ENCODE measurements at regions not wholly inside any gene's neighbourhood (a gene's known extent, or its start where the extent isn't known, plus 50 kb on each side); places are given as distances from the start of the nearest gene placed in this dataset.
A peak's percentile ranks its signal among the peaks of the same experiment; 100 is the strongest.

GRCh38 chr5:62791059-62791458 is 212.4 kb downstream of the LRRC70 start:
- Histone ChIP-seq H3K4me2 (ENCODE audit: insufficient read depth, low read length) (no peak overlapping the region), H3K4me3 (no peak overlapping the region), H3K4me1 (replicated peaks in 1 of 2; ENCODE audit: control insufficient read depth in 2 of 2, insufficient read depth in 2 of 2, low read length in 2 of 2) (no peaks in the 10 kb centered on the region), H3K27me3 (ENCODE audit: control insufficient read depth in 2 of 2, insufficient read depth in 2 of 2, low read length in 2 of 2) (no peaks in the 10 kb centered on the region), H4K20me1 (replicated peaks; ENCODE audit: control insufficient read depth, insufficient read depth, low read length) (no peaks in the 10 kb centered on the region; the same call in 1 of the 2 replicates), H3K9me1 (ENCODE audit: control insufficient read depth, insufficient read depth, low read length) (no peaks in the 10 kb centered on the region), H3K9me3 (replicated peaks; ENCODE audit: control insufficient read depth, insufficient read depth, low read depth, low read length) (no peaks in the 10 kb centered on the region), H3K9ac (ENCODE audit: insufficient read depth in 1 of 2, low read depth in 2 of 2, low read length in 2 of 2) (no peak overlapping the region), H2AFZ (ENCODE audit: low read depth, low read length) (no peak overlapping the region), H3K36me3 (ENCODE audit: control insufficient read depth, insufficient read depth, low read length) (no peaks in the 10 kb centered on the region), H3K27ac (ENCODE audit: extremely low read depth, low read depth, low read length) (no peak overlapping the region), H3K79me2 (ENCODE audit: control insufficient read depth, insufficient read depth, low read length) (no peaks in the 10 kb centered on the region)
- TF ChIP-seq RAD21 (CRISPR knock-in tag; conservative IDR thresholded peaks at IDR 0.05 in 1 of 2, IDR thresholded peaks at IDR 0.05 in 1 of 2) (peak; percentile 23 to 60; a peak in 3 of 4 replicates), BRF1 (IDR thresholded peaks at IDR 0.05; ENCODE audit: borderline replicate concordance, extremely low read depth, insufficient read length) (no peak)
- TF ChIP-seq, protein P1, sequence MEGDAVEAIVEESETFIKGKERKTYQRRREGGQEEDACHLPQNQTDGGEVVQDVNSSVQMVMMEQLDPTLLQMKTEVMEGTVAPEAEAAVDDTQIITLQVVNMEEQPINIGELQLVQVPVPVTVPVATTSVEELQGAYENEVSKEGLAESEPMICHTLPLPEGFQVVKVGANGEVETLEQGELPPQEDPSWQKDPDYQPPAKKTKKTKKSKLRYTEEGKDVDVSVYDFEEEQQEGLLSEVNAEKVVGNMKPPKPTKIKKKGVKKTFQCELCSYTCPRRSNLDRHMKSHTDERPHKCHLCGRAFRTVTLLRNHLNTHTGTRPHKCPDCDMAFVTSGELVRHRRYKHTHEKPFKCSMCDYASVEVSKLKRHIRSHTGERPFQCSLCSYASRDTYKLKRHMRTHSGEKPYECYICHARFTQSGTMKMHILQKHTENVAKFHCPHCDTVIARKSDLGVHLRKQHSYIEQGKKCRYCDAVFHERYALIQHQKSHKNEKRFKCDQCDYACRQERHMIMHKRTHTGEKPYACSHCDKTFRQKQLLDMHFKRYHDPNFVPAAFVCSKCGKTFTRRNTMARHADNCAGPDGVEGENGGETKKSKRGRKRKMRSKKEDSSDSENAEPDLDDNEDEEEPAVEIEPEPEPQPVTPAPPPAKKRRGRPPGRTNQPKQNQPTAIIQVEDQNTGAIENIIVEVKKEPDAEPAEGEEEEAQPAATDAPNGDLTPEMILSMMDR (IDR thresholded peaks at IDR 0.05 in 2 of 3, conservative IDR thresholded peaks at IDR 0.05 in 1 of 3; ENCODE audit: insufficient read depth in 2 of 3, low read depth in 1 of 3, low read length in 3 of 3): peak; percentile 18 to 35 (median 25); a peak in 4 of 6 replicates
- WGBS (ENCODE audit: insufficient coverage, low coverage, missing lambda C conversion rate): 9% methylated on average over 2 of the region's 2 CpGs
- ChIA-PET CTCF (ENCODE audit: low intra/inter-chr PET ratio) (no interaction called here), POLR2A (no interaction called here)
- FAIRE-seq (peak; percentile 11), ATAC-seq (peak; percentile 55; the same call in 2 of the 3 replicates), DNase-seq (ENCODE audit: extremely low read depth in 1 of 4, low spot score in 3 of 4) (peak in 1 of 4 experiments; percentile 14)
- intact Hi-C loops (cut with micrococcal nuclease): no loop called here
- BruUV-seq (replicated peaks): no TSS peak
- in situ Hi-C loops (cut with MboI): loop anchor here (25.0 kb wide), 1 partner anchor 604 kb away; no protein-coding TSS in a partner anchor

Data from K562 (cell line).